NCI-H2029 treated with DMSO at 0.1 percent for 48 hours (cell line): ENCODE measurements at regions not wholly inside any gene's neighbourhood (a gene's known extent, or its start where the extent isn't known, plus 50 kb on each side); places are given as distances from the start of the nearest gene placed in this dataset.

Experiments
- DNase-seq: peaks from one replicate; lab custom pipeline; 2025; lab: John Stamatoyannopoulos, UW

DNA sequence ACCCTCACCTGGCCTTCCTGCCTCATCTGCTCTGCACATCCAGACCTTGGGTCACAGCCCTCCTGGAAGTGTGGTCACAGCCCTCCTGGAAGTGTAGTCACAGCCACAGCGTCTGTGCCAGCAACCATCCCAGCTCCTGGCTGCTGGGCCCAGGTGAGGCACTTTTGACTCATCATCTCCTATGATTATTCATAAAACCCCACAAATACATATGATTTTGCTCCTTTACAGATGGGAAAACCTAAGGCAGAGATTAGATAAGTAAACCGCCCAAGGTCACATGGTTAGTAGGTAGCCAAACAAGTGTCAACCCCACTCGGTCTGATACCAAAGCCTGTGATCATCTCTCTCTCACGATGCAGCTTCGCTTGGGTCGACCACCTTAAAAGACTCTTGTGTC is 94.3 kb downstream of the PRLHR start:
- no peak for DNase-seq

GRCh38 chr10:118500477-118501104 is 94.9 kb downstream of the PRLHR start:
- no peak for DNase-seq

GRCh38 chr10:118499186-118499585 is 96.3 kb downstream of the PRLHR start:
- no peak for DNase-seq

- no peak for DNase-seq
Measured at GRCh38 chr10:118498623-118499022, 96.8 kb downstream of the PRLHR start.

GRCh38 chr10:118497227-118497626 is 98.2 kb downstream of the PRLHR start:
- DNase-seq: no peak

GRCh38 chr10:118496525-118496924 is 98.9 kb downstream of the PRLHR start:
- DNase-seq: no peak

DNA sequence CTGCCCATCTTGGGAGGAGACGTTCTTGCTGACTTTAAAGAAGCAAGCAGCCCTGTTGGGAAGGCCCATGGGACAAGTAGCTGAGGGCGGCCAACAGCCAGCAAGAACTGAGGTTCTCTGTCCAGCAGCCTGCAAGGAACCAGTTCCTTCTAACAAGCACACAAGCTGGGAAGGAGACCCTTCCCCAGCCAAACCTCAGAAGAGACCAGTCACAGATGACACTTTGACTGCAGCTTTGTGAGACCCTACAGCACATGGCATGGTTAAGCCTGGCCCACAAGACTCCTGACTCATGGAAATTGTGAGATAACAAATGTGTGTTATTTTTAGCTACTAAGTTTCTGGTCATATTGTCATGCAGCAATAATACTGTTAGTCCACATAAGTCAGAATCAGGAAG is 99.9 kb downstream of the PRLHR start:
- DNase-seq: no peak

DNA sequence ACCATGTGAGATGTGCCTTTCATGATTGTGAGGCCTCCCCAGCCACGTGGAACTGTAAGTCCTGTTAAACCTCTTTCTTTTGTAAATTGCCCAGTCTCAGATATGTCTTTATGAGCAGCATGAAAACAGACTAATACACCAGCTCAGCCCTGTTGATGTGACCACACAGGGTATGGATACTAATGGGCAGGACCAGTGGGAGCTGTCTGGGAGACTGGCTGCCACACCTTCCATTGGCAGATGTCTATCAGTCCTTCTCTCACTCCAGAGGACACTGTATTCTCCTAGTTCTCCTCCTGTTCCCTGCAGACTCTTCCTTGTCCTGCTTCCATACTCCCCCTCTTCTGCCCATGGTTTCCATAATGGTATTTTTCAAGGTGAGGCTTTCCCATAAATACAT is 104.4 kb downstream of the PRLHR start:
- no peak for DNase-seq

GRCh38 chr10:118488710-118489497 is 106.5 kb downstream of the PRLHR start:
- DNase-seq: no peak

DNA sequence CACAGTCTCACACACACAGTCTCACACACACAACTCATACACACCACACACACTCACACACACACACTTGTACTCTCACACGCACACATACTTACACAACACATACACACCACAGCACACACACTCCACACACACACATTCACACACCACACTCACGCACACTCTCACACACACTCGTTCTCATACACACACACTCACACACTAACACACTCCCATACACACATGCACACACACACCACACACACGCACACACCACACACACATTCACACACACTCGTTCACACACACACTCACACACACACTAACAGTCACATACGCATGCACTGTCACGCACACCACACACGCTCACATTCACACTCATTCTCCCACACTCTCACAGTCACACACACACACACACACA is 109.8 kb downstream of the PRLHR start:
- DNase-seq: no peak

DNA sequence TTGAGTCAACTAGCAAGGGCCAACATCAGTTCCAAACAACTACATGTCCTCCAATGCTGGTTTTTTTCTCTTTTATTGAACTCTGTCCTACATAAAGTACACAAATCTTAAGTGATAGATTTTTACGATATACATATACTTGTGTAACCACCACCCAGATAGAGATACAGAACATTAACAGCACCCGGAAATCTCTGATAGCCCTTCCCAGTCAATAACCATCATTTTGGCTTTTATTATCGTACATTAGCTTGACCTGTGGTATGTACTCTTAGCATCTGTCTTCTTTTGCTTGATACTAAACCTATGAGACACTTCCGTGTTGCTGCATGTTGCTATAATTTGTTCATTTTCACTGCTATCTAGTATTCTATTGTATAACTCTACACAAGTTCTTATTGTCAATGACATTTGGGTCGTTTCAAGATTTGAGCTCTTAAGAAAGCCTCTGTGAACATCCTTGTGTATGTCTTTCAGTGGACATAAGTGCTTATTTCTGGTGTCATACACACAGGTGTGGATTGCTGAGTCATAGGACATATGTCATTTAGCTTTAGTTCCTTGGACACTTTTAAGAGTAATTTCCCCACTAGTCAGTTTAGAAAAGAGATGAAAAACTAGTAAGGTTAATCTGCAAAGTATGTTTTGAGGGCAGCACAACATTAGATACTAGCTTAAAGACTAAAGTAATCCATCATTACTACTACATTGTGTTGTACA is 111.1 kb downstream of the PRLHR start:
- no peak for DNase-seq

- DNase-seq: no peak
Measured at GRCh38 chr10:118483496-118483895, 112.0 kb downstream of the PRLHR start.

- no peak for DNase-seq
Measured at GRCh38 chr10:118482393-118483331, 112.8 kb downstream of the PRLHR start.

DNA sequence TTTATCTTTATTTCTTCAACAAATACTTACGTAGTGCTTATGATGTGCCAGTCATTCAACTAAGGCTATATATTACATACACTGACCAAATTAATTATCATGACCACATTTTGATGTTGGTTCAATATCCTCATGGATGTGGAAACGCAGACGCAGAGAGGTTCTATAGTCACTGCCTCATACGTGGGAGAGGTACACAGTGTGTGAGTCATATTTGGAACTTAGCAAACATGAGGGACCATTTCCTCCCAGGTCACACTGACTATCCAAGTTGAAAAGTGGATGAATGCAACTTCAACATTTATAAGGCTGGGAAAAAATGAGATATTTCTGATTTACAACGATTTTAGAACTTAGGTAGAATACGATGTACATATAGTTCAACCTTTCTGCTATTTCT is 113.6 kb downstream of the PRLHR start:
- DNase-seq: no peak

DNA sequence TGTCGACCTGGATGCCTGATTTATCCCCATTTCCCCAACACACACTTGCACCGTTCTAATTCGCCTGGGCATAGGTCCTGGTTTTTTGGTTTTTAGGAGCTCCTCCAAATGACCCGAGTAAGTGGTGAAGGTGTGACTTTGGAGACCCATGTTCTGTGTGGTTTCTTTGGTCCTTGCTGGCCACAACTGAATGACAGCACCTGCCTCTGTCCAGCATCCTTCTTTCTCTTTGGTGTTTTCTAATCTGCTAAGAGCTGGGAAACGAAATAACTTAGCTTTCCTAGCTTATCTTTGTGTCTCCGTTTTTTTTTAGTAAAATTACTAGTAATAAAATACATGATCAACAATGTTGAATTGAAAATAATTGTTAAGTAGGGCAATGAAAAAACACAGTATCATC is 120.2 kb downstream of the PRLHR start:
- DNase-seq: no peak

DNA sequence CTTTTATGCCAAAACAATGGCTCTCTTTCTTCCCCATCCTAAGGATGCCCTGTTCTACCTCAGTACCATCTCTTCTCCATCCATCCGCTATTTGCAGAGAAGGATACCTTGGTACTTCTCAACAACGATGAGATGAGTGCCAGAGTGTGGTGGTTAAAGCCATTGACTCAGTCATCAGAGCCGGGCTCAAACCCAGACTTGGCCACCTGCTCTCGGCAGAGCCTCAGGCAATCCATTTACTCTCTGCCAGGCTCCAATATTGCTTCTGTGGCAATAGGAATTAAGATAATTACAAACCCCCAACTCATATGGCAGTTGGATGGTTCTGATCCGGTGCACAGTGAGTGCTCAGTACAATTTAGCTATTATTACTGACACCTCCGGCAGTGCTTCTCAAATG is 121.3 kb downstream of the PRLHR start:
- no peak for DNase-seq

GRCh38 chr10:118473305-118473960 is 122.0 kb downstream of the PRLHR start:
- DNase-seq: no peak

GRCh38 chr10:118472415-118473304 is 122.8 kb downstream of the PRLHR start:
- DNase-seq: no peak

GRCh38 chr10:118471863-118472262 is 123.6 kb downstream of the PRLHR start:
- DNase-seq: no peak

- DNase-seq: no peak
Measured at GRCh38 chr10:118470470-118470869, 125.0 kb downstream of the PRLHR start.
